Peyer's patch (tissue), 4 donors: ENCODE measurements at regions not wholly inside any gene's neighbourhood (a gene's known extent, or its start where the extent isn't known, plus 50 kb on each side); places are given as distances from the start of the nearest gene placed in this dataset.
"Not testable (repeated sequence)": the region's sequence is repeated elsewhere in the genome, so short reads cannot be mapped to it uniquely, and the experiment has no call there.

ENCODE experiments used
- DNase-seq, 3 donors: peaks; one replicate each; pipeline ENCODE4 v3.0.0-alpha.2; 2017 to 2019
- H3K27ac ChIP-seq, 4 donors: fragments of 200-600 bp; sonication (generic); one replicate each; pipeline ENCODE4 v1.5.1; 2016 to 2019
- H3K27me3 ChIP-seq, 2 donors: fragments of 200-600 bp; sonication (generic); one replicate each; pipeline ENCODE4 v1.5.1; 2019
- H3K36me3 ChIP-seq, 3 donors: fragments of 200-600 bp; sonication (generic); one replicate each; pipeline ENCODE4 v1.5.1; 2016 to 2019
- H3K4me1 ChIP-seq, 4 donors: fragments of 200-600 bp; sonication (generic); one replicate each; pipeline ENCODE4 v1.5.1; 2016 to 2019
- H3K4me3 ChIP-seq, 4 donors: fragments of 200-600 bp; sonication (generic); 1 replicate in 3 of 4; 2 replicates in 1 of 4; pipeline ENCODE4 v1.5.1; 2016 to 2019; ENCODE audit warnings: mild to moderate bottlenecking in 1 of 4
- H3K9me3 ChIP-seq, 4 donors: fragments of 200-600 bp; sonication (generic); one replicate each; pipeline ENCODE4 v1.5.1; 2016 to 2019; ENCODE audit warnings: mild to moderate bottlenecking in 1 of 4
- CTCF ChIP-seq, 6 experiments: fragments of 450-650 bp in 4 of 6; fragments of 200-600 bp in 2 of 6; sonication (generic) in 1 of 6; IDR thresholded peaks; one replicate each; pipeline ENCODE4 v1.5.1; 2017 to 2019; ENCODE audit warnings: antibody characterized with exemption in 6 of 6, mild to moderate bottlenecking in 3 of 6, moderate library complexity in 1 of 6
- POLR2A ChIP-seq, 2 donors: fragments of 450-650 bp; IDR thresholded peaks; one replicate each; pipeline ENCODE4 v1.5.1; 2017; ENCODE audit warnings: antibody characterized with exemption in 2 of 2, mild to moderate bottlenecking in 2 of 2, moderate library complexity in 2 of 2

GRCh38 chr12:9418669-9419041 lies 189.1 kb downstream of the KLRB1 start:
- H3K4me1 ChIP-seq, H3K4me3 ChIP-seq, H3K27me3 ChIP-seq, H3K27ac ChIP-seq, H3K36me3 ChIP-seq, H3K9me3 ChIP-seq: not testable (repeated sequence)
- DNase-seq, result peak in 1 of 3 donors; percentile 34

- DNase-seq, result peak in 2 of 3 donors; percentile 55 to 66
- not testable (repeated sequence) for H3K36me3 ChIP-seq, H3K4me3 ChIP-seq
Measured at GRCh38 chr12:9417947-9418668, 189.6 kb downstream of the KLRB1 start.

GRCh38 chr12:9417341-9417740 lies 190.4 kb downstream of the KLRB1 start:
- not testable (repeated sequence) for H3K27ac ChIP-seq, DNase-seq

More at GRCh38 chr12:9417947-9418668, 189.6 kb downstream of the KLRB1 start:
- not testable (repeated sequence) for H3K27me3 ChIP-seq, H3K4me1 ChIP-seq, H3K9me3 ChIP-seq
- H3K27ac ChIP-seq, result peak overlapping the region in 1 of 4 donors; percentile 59

GRCh38 chr12:9416346-9416745 lies 191.4 kb downstream of the KLRB1 start:
- not testable (repeated sequence) for H3K4me3 ChIP-seq, H3K4me1 ChIP-seq, H3K9me3 ChIP-seq, H3K27me3 ChIP-seq, H3K36me3 ChIP-seq, H3K27ac ChIP-seq
- DNase-seq, result peak in 1 of 3 donors; percentile 18

More at GRCh38 chr12:9417341-9417740, 190.4 kb downstream of the KLRB1 start:
- not testable (repeated sequence) for H3K9me3 ChIP-seq, H3K36me3 ChIP-seq, H3K4me1 ChIP-seq, H3K27me3 ChIP-seq, H3K4me3 ChIP-seq

- H3K36me3 ChIP-seq, DNase-seq, H3K4me1 ChIP-seq, H3K4me3 ChIP-seq, H3K27ac ChIP-seq, H3K27me3 ChIP-seq, H3K9me3 ChIP-seq: not testable (repeated sequence)
Measured at GRCh38 chr12:9415898-9416297, 191.8 kb downstream of the KLRB1 start.

GRCh38 chr12:9413862-9414261 lies 193.9 kb downstream of the KLRB1 start:
- not testable (repeated sequence) for H3K36me3 ChIP-seq, H3K9me3 ChIP-seq, H3K4me1 ChIP-seq, H3K27me3 ChIP-seq, H3K27ac ChIP-seq, H3K4me3 ChIP-seq
- peak in 1 of 3 donors; percentile 24 for DNase-seq

- H3K27ac ChIP-seq, result peak overlapping the region in 1 of 4 donors; percentile 0
- not testable (repeated sequence) for H3K4me1 ChIP-seq, H3K9me3 ChIP-seq, H3K4me3 ChIP-seq, H3K36me3 ChIP-seq, H3K27me3 ChIP-seq, DNase-seq
Measured at GRCh38 chr12:9412459-9412858, 195.3 kb downstream of the KLRB1 start.

- not testable (repeated sequence) for H3K27me3 ChIP-seq, H3K4me3 ChIP-seq, H3K9me3 ChIP-seq, H3K36me3 ChIP-seq, H3K4me1 ChIP-seq
- H3K27ac ChIP-seq, result peak overlapping the region in 1 of 4 donors; percentile 0
- peak in 1 of 3 donors; percentile 43 for DNase-seq
Measured at GRCh38 chr12:9411616-9412268, 196.0 kb downstream of the KLRB1 start.

- H3K27ac ChIP-seq, DNase-seq, H3K36me3 ChIP-seq, H3K27me3 ChIP-seq, H3K9me3 ChIP-seq, H3K4me1 ChIP-seq, H3K4me3 ChIP-seq: not testable (repeated sequence)
Measured at GRCh38 chr12:9407425-9407748, 199.2 kb upstream of the PZP start.

GRCh38 chr12:9406564-9407424 lies 198.6 kb upstream of the PZP start:
- H3K4me3 ChIP-seq, result no peak overlapping the region
- DNase-seq, result no peak

More at GRCh38 chr12:9406564-9407424, 198.6 kb upstream of the PZP start:
- TF ChIP-seq CTCF (IDR thresholded peaks at IDR 0.05) (no peak), POLR2A (IDR thresholded peaks at IDR 0.05) (no peak)
- Histone ChIP-seq H3K36me3 (no peaks in the 10 kb centered on the region), H3K27me3 (no peaks in the 10 kb centered on the region), H3K27ac (no peak overlapping the region), H3K9me3 (no peaks in the 10 kb centered on the region), H3K4me1 (no peaks in the 10 kb centered on the region)
